ENCODE measurements at regions not wholly inside any gene's neighbourhood (a gene's known extent, or its start where the extent isn't known, plus 50 kb on each side); places are given as distances from the start of the nearest gene placed in this dataset.

- TF ChIP-seq, protein P1, sequence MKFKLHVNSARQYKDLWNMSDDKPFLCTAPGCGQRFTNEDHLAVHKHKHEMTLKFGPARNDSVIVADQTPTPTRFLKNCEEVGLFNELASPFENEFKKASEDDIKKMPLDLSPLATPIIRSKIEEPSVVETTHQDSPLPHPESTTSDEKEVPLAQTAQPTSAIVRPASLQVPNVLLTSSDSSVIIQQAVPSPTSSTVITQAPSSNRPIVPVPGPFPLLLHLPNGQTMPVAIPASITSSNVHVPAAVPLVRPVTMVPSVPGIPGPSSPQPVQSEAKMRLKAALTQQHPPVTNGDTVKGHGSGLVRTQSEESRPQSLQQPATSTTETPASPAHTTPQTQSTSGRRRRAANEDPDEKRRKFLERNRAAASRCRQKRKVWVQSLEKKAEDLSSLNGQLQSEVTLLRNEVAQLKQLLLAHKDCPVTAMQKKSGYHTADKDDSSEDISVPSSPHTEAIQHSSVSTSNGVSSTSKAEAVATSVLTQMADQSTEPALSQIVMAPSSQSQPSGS (CRISPR knock-in tag; IDR thresholded peaks at IDR 0.05; ENCODE audit: borderline replicate concordance, low read depth): no peak
- TF ChIP-seq ZNF671 (CRISPR knock-in tag; IDR thresholded peaks at IDR 0.05) (no peak), ZNF232 (CRISPR knock-in tag; IDR thresholded peaks at IDR 0.05) (no peak), ZBTB43 (CRISPR knock-in tag; IDR thresholded peaks at IDR 0.05) (no peak)
Measured at GRCh38 chr15:98565566-98565965, 82.8 kb upstream of the IGF1R start (continued).

DNA sequence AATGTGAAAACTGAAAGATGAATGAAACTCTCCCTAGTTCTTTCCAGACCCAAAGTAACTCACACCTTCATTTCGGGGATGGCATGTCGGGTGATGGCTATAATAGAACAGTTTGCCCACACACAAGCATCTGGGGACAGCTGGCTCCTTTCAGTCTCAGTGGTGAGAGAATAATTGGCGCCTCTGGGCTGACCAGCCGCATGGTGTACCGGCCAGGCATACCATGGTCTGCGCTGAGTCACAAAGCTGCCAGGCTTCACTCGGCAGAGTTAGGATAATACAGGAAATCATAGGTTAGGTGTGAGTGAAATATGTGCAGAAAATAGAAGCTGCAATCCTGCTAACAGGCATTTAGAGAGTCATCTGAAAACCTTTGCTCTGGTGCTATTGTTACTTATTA lies 80.4 kb upstream of the IGF1R start:
- TF ChIP-seq ZSCAN18 (CRISPR knock-in tag; IDR thresholded peaks at IDR 0.05) (no peak), E2F5 (CRISPR knock-in tag; IDR thresholded peaks at IDR 0.05) (no peak), ZNF532 (CRISPR knock-in tag; IDR thresholded peaks at IDR 0.05; ENCODE audit: borderline replicate concordance) (no peak), OVOL2 (CRISPR knock-in tag; IDR thresholded peaks at IDR 0.05; ENCODE audit: borderline replicate concordance) (no peak), SMAD3 (CRISPR knock-in tag; IDR thresholded peaks at IDR 0.05; ENCODE audit: borderline replicate concordance) (no peak), HMGA2 (CRISPR knock-in tag; IDR thresholded peaks at IDR 0.05) (no peak), USF1 (CRISPR knock-in tag; IDR thresholded peaks at IDR 0.05) (no peak), ATF6 (CRISPR knock-in tag; IDR thresholded peaks at IDR 0.05) (no peak)
- TF ChIP-seq, protein P2, sequence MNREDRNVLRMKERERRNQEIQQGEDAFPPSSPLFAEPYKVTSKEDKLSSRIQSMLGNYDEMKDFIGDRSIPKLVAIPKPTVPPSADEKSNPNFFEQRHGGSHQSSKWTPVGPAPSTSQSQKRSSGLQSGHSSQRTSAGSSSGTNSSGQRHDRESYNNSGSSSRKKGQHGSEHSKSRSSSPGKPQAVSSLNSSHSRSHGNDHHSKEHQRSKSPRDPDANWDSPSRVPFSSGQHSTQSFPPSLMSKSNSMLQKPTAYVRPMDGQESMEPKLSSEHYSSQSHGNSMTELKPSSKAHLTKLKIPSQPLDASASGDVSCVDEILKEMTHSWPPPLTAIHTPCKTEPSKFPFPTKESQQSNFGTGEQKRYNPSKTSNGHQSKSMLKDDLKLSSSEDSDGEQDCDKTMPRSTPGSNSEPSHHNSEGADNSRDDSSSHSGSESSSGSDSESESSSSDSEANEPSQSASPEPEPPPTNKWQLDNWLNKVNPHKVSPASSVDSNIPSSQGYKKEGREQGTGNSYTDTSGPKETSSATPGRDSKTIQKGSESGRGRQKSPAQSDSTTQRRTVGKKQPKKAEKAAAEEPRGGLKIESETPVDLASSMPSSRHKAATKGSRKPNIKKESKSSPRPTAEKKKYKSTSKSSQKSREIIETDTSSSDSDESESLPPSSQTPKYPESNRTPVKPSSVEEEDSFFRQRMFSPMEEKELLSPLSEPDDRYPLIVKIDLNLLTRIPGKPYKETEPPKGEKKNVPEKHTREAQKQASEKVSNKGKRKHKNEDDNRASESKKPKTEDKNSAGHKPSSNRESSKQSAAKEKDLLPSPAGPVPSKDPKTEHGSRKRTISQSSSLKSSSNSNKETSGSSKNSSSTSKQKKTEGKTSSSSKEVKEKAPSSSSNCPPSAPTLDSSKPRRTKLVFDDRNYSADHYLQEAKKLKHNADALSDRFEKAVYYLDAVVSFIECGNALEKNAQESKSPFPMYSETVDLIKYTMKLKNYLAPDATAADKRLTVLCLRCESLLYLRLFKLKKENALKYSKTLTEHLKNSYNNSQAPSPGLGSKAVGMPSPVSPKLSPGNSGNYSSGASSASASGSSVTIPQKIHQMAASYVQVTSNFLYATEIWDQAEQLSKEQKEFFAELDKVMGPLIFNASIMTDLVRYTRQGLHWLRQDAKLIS (CRISPR knock-in tag; IDR thresholded peaks at IDR 0.05; ENCODE audit: borderline replicate concordance): no peak
- TF ChIP-seq, protein P3, sequence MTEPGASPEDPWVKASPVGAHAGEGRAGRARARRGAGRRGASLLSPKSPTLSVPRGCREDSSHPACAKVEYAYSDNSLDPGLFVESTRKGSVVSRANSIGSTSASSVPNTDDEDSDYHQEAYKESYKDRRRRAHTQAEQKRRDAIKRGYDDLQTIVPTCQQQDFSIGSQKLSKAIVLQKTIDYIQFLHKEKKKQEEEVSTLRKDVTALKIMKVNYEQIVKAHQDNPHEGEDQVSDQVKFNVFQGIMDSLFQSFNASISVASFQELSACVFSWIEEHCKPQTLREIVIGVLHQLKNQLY (CRISPR knock-in tag; IDR thresholded peaks at IDR 0.05): no peak
- TF ChIP-seq, protein P4, sequence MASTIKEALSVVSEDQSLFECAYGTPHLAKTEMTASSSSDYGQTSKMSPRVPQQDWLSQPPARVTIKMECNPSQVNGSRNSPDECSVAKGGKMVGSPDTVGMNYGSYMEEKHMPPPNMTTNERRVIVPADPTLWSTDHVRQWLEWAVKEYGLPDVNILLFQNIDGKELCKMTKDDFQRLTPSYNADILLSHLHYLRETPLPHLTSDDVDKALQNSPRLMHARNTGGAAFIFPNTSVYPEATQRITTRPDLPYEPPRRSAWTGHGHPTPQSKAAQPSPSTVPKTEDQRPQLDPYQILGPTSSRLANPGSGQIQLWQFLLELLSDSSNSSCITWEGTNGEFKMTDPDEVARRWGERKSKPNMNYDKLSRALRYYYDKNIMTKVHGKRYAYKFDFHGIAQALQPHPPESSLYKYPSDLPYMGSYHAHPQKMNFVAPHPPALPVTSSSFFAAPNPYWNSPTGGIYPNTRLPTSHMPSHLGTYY (CRISPR knock-in tag; IDR thresholded peaks at IDR 0.05): no peak
- TF ChIP-seq, protein P5, sequence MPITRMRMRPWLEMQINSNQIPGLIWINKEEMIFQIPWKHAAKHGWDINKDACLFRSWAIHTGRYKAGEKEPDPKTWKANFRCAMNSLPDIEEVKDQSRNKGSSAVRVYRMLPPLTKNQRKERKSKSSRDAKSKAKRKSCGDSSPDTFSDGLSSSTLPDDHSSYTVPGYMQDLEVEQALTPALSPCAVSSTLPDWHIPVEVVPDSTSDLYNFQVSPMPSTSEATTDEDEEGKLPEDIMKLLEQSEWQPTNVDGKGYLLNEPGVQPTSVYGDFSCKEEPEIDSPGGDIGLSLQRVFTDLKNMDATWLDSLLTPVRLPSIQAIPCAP (CRISPR knock-in tag; IDR thresholded peaks at IDR 0.05): no peak
- POLR2A ChIA-PET: no interaction called here
- H3K27ac Mint-ChIP-seq: no peak overlapping the region
- no peak overlapping the region for H3K4me3 Mint-ChIP-seq
- H3K36me3 Mint-ChIP-seq: no peaks in the 10 kb centered on the region
- CTCF ChIA-PET: interaction anchor here (0.8 to 2.8 kb wide), 11 partner anchors 9 to 314 kb away, joined by 3 to 22 read pairs (median 5); no protein-coding TSS in a partner anchor
- no peaks in the 10 kb centered on the region for H3K4me1 Mint-ChIP-seq
- DNase-seq (ENCODE audit: low spot score): no peak
- no peaks in the 10 kb centered on the region for H3K9me3 Mint-ChIP-seq
- no peak for ATAC-seq
- no peaks in the 10 kb centered on the region for H3K27me3 Mint-ChIP-seq (ENCODE audit: low read depth)

Data from WTC11 (cell line).